Colonic mucosa (tissue), 4 donors: ENCODE measurements at regions not wholly inside any gene's neighbourhood (a gene's known extent, or its start where the extent isn't known, plus 50 kb on each side); places are given as distances from the start of the nearest gene placed in this dataset.
A peak's percentile ranks its signal among the peaks of the same experiment; 100 is the strongest.

Experiments
- DNase-seq: peaks from one replicate; pipeline ENCODE4 v3.0.0-alpha.2; 2020
- H3K27ac ChIP-seq: fragments of 200-600 bp; one replicate; pipeline ENCODE4 v1.8.0; 2021
- H3K27me3 ChIP-seq: fragments of 200-600 bp; one replicate; pipeline ENCODE4 v1.8.0; 2021
- H3K36me3 ChIP-seq: fragments of 200-600 bp; one replicate; pipeline ENCODE4 v1.8.0; 2021
- H3K4me1 ChIP-seq: fragments of 200-600 bp; one replicate; pipeline ENCODE4 v1.8.0; 2021; ENCODE audit warnings: mild to moderate bottlenecking
- H3K4me3 ChIP-seq: fragments of 200-600 bp; one replicate; pipeline ENCODE4 v1.8.0; 2021
- H3K9ac ChIP-seq, 2 donors: one replicate each; pipeline ENCODE4 v1.7.0; 2013; ENCODE audit warnings: control low read depth in 2 of 2, low read depth in 2 of 2, low read length in 2 of 2
- H3K9me3 ChIP-seq: fragments of 200-600 bp; one replicate; pipeline ENCODE4 v1.8.0; 2021
- intact Hi-C: fragments of 100-400 bp; cut with DNase I; formaldehyde crosslinking; loops from one replicate; pipeline ENCODE4 v1.14.1; 2022
- TF ChIP-seq, protein P1 (sequence below): fragments of 200-600 bp; IDR thresholded peaks from one replicate; pipeline ENCODE4 v1.8.0; 2022; ENCODE audit warnings: antibody characterized with exemption, mild to moderate bottlenecking
- donor health status: healthy.
- donor health status: DM: no; HTN: no; CAD: no.
- donor health status: DM: no; HTN: no; CAD: no.

DNA sequence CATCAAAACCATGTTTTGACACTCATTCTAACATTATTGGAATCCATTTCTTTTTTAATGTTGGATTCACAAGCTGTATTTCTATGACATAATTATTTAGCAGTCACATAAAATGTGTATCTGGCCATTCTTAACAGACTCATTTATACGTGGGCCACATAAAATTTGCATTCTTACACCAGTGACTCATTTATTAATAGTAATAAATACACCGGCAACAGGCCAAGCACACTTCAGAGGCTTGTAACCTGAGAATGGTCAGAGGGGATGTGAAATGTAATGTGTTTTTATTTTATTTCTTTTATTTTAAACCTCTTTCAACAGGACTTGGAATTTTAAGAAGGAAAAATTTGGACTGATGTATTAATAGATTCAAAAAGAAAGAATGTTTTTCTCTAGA is 384.9 kb upstream of the RARB start:
- no peak for DNase-seq
- Histone ChIP-seq H3K4me3 (no peak overlapping the region), H3K9ac (no peak overlapping the region), H3K27me3 (no peaks in the 10 kb centered on the region), H3K4me1 (no peaks in the 10 kb centered on the region), H3K9me3 (no peaks in the 10 kb centered on the region), H3K27ac (no peak overlapping the region), H3K36me3 (no peaks in the 10 kb centered on the region)
- TF ChIP-seq, protein P1, sequence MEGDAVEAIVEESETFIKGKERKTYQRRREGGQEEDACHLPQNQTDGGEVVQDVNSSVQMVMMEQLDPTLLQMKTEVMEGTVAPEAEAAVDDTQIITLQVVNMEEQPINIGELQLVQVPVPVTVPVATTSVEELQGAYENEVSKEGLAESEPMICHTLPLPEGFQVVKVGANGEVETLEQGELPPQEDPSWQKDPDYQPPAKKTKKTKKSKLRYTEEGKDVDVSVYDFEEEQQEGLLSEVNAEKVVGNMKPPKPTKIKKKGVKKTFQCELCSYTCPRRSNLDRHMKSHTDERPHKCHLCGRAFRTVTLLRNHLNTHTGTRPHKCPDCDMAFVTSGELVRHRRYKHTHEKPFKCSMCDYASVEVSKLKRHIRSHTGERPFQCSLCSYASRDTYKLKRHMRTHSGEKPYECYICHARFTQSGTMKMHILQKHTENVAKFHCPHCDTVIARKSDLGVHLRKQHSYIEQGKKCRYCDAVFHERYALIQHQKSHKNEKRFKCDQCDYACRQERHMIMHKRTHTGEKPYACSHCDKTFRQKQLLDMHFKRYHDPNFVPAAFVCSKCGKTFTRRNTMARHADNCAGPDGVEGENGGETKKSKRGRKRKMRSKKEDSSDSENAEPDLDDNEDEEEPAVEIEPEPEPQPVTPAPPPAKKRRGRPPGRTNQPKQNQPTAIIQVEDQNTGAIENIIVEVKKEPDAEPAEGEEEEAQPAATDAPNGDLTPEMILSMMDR = no peak
- intact Hi-C loops = no loop called here

DNA sequence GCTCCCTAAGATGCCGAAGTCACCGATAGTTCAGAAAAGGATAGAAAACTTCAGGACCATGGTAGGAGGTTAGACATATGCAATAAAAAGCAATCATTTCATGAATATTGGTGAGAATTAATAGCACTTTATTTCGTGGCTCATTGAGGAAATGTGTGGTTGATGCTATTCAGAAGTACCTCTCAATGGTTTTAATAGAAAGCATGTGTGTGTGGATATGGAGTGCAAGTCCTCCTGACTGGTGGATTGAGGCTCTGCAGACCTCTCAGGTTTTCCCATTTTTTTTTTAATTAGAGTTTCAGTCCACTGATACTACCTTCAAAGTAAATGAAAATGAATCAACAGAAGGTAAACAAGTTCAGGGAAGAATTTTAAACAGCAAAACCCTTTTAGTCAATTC is 384.3 kb upstream of the RARB start:
- Histone ChIP-seq H3K9me3 (no peaks in the 10 kb centered on the region), H3K4me3 (no peak overlapping the region), H3K4me1 (no peaks in the 10 kb centered on the region), H3K27ac (no peak overlapping the region), H3K9ac (no peak overlapping the region), H3K27me3 (no peaks in the 10 kb centered on the region), H3K36me3 (no peaks in the 10 kb centered on the region)
- intact Hi-C loops = no loop called here
- DNase-seq = no peak
- TF ChIP-seq, protein P1 = no peak

DNA sequence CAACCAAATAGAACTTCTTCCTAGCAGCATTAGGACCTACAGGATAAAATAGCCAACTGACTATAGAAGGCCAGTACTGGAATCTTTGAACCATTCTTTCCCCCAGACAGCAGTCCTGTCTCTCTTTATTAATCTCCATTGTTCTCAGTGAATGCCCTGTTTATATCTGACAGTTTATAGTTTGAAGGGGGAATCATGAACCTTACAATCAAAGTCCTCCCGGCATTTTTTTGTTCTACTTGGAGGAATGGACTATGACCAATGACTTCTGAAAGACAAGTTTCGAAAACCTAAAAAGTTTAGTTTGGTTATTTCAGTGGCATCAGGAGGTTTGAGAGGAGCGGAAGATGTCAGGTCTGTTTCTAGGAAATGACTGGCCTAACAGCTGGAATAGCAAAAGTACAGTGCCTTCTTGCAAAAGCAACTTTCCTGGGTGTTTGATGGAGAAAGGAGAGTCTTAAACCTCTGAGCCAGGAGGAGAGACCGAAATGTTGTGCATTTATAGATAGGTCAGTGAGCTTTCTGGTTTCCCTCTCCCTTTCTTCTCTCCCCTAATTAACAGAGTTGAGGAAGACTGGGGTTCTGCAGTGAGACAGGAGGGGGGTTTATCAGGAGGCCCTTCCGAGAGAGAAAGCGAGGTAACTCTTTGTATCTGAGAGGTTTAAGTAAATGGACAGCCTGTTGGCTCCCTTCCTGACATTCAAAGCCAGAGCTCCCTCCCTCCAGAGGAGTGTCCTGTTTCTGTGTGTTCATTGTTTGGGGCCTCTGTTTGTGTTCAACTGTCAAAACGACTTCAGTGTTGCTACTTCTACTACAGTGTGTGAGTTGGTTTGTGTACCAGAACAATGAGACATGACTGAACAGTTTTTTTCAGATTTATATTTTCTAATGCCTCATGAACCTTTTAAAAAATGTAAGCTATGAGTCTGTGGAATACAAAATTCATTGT is 383.0 kb upstream of the RARB start:
- intact Hi-C loops = no loop called here
- DNase-seq = peak; percentile 20
- H3K9me3 ChIP-seq = no peaks in the 10 kb centered on the region
- no peak overlapping the region for H3K9ac ChIP-seq
- TF ChIP-seq, protein P1 = no peak
- H3K27ac ChIP-seq = no peak overlapping the region
- no peaks in the 10 kb centered on the region for H3K27me3 ChIP-seq
- H3K4me1 ChIP-seq = no peaks in the 10 kb centered on the region
- no peak overlapping the region for H3K4me3 ChIP-seq
- H3K36me3 ChIP-seq = no peaks in the 10 kb centered on the region

DNA sequence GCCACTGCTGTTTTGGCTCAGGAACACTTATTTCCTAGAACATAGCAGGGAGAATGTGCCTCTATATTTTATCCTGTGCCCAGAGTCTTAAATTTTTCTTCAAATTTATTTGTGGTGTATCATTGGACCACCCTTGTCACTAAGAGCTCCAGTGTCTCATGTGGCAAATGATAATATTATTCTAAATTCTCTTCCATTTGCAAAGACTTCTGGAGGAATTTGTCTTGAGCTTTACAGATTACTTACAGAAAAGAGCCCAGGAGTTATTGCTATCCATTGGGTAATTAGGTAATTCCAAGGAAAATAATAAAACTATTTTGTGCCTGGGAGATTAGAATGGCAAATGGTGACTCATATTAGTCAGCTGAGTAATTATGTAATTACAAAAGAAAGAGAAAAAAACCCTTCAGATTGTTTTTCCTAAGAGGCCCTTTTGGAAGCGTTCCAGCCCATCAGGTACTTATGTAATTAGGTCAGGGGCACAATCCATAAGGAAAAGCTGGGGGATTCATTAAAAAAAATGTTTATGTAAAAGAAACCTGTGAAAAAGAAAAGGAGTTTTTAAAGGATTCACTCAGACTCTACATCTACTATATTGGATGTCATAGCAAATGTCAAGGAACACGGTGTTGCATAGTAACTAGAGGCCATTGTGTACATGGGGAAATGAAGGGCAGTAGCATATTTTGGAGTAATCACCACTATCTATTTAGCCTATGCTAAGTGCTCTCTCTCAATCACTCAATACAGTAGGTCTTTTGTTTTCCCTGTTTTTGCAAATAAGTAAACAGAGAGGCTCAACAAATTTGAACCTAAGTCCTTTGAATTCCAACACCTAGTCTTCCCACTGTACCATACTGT is 380.9 kb upstream of the RARB start:
- Histone ChIP-seq H3K9me3 (no peaks in the 10 kb centered on the region), H3K36me3 (no peaks in the 10 kb centered on the region), H3K27me3 (no peaks in the 10 kb centered on the region), H3K9ac (no peak overlapping the region), H3K4me3 (no peak overlapping the region), H3K4me1 (no peaks in the 10 kb centered on the region), H3K27ac (no peak overlapping the region)
- TF ChIP-seq, protein P1 = no peak
- DNase-seq = no peak
- intact Hi-C loops = no loop called here

DNA sequence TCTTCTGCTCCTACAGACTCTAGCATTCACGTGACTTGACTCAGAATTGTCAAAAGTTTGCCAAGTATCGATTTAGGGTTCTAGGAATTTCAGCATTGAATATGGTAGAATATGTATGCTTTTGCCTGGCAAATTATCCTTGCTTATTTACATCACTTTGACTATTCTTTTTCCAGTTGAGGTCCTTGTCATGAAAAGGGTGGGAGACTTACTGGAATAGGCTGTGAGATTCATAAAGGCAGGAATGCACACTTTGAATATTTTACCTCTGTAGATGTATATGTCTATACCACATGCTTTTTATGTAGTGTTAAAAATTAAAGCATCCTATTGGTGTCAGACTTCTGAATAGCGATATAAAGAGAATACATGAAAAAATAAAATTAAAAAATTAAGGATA is 378.8 kb upstream of the RARB start:
- TF ChIP-seq, protein P1 = no peak
- Histone ChIP-seq H3K27me3 (no peaks in the 10 kb centered on the region), H3K9me3 (no peaks in the 10 kb centered on the region), H3K4me1 (no peaks in the 10 kb centered on the region), H3K9ac (no peak overlapping the region), H3K4me3 (no peak overlapping the region), H3K27ac (no peak overlapping the region), H3K36me3 (no peaks in the 10 kb centered on the region)
- DNase-seq = no peak
- intact Hi-C loops = no loop called here
